Parathyroid adenoma (tissue), 2 donors: ENCODE measurements at regions not wholly inside any gene's neighbourhood (a gene's known extent, or its start where the extent isn't known, plus 50 kb on each side); places are given as distances from the start of the nearest gene placed in this dataset.
"Not testable (repeated sequence)": the region's sequence is repeated elsewhere in the genome, so short reads cannot be mapped to it uniquely, and the experiment has no call there.

Experiments used
- H2AFZ ChIP-seq: fragments of 300-600 bp; sonication (generic); one replicate; pipeline ENCODE4 v1.7.0; 2017; ENCODE audit warnings: antibody characterized with exemption, mild to moderate bottlenecking
- H3K27ac ChIP-seq: fragments of 300-600 bp; sonication (generic); one replicate; pipeline ENCODE4 v1.7.0; 2017
- H3K27me3 ChIP-seq: fragments of 300-600 bp; sonication (generic); one replicate; pipeline ENCODE4 v1.7.0; 2017; ENCODE audit warnings: low read length; ENCODE audit not compliant: control insufficient read depth, insufficient read depth
- H3K36me3 ChIP-seq: fragments of 300-600 bp; sonication (generic); one replicate; pipeline ENCODE4 v1.7.0; 2017; ENCODE audit warnings: low read length; ENCODE audit not compliant: control insufficient read depth, insufficient read depth
- H3K4me1 ChIP-seq: fragments of 300-600 bp; sonication (generic); one replicate; pipeline ENCODE4 v1.7.0; 2017; ENCODE audit warnings: control low read depth
- H3K4me2 ChIP-seq: fragments of 300-600 bp; sonication (generic); one replicate; pipeline ENCODE4 v1.7.0; 2017; ENCODE audit warnings: low read length
- H3K4me3 ChIP-seq: fragments of 300-600 bp; sonication (generic); one replicate; pipeline ENCODE4 v1.7.0; 2017; ENCODE audit warnings: low read depth, low read length
- H3K79me2 ChIP-seq: fragments of 300-600 bp; sonication (generic); one replicate; pipeline ENCODE4 v1.7.0; 2017; ENCODE audit warnings: control low read depth
- H3K9ac ChIP-seq: fragments of 300-600 bp; sonication (generic); one replicate; pipeline ENCODE4 v1.7.0; 2017; ENCODE audit warnings: mild to moderate bottlenecking
- H3K9me3 ChIP-seq: fragments of 300-600 bp; sonication (generic); one replicate; pipeline ENCODE4 v1.7.0; 2017; ENCODE audit warnings: low read length; ENCODE audit not compliant: control insufficient read depth
- CTCF ChIP-seq: fragments of 300-600 bp; sonication (generic); IDR thresholded peaks from one replicate; pipeline ENCODE4 v1.7.0; 2017; ENCODE audit warnings: antibody characterized with exemption, mild to moderate bottlenecking
- donor health status: primary hyperparathyroidism.

- Histone ChIP-seq H3K27ac (no peak overlapping the region), H3K4me3 (no peak overlapping the region), H2AFZ (no peak overlapping the region)
These were observed 287.4 kb downstream of the CD109 start for GRCh38 chr6:73983367-73983766.

GRCh38 chr6:73980096-73980495 is 284.1 kb downstream of the CD109 start:
- Histone ChIP-seq H3K4me3 (no peak overlapping the region), H3K27ac (no peak overlapping the region), H3K36me3 (no peaks in the 10 kb centered on the region), H3K27me3 (no peaks in the 10 kb centered on the region), H3K9ac (no peak overlapping the region), H2AFZ (no peak overlapping the region), H3K4me2 (no peak overlapping the region), H3K4me1 (no peaks in the 10 kb centered on the region), H3K9me3 (peaks cover 7% of the 10 kb centered on the region), H3K79me2 (no peaks in the 10 kb centered on the region)
- TF ChIP-seq CTCF: no peak

More at GRCh38 chr6:73983367-73983766, 287.4 kb downstream of the CD109 start:
- no peak overlapping the region for H3K4me2 ChIP-seq
- H3K4me1 ChIP-seq: no peaks in the 10 kb centered on the region
- H3K9ac ChIP-seq: no peak overlapping the region
- no peaks in the 10 kb centered on the region for H3K9me3 ChIP-seq
- H3K36me3 ChIP-seq: no peaks in the 10 kb centered on the region
- no peak for TF ChIP-seq CTCF
- no peaks in the 10 kb centered on the region for H3K79me2 ChIP-seq
- no peaks in the 10 kb centered on the region for H3K27me3 ChIP-seq

- Histone ChIP-seq H3K4me2 (no peak overlapping the region), H2AFZ (no peak overlapping the region), H3K27ac (no peak overlapping the region), H3K4me3 (no peak overlapping the region), H3K4me1 (no peaks in the 10 kb centered on the region), H3K9me3 (peaks cover 8% of the 10 kb centered on the region), H3K27me3 (no peaks in the 10 kb centered on the region), H3K79me2 (no peaks in the 10 kb centered on the region), H3K36me3 (no peaks in the 10 kb centered on the region), H3K9ac (no peak overlapping the region)
- no peak for TF ChIP-seq CTCF
These were observed 282.3 kb downstream of the CD109 start for GRCh38 chr6:73978330-73978729.

- H3K79me2 ChIP-seq, H3K9ac ChIP-seq, H2AFZ ChIP-seq, H3K9me3 ChIP-seq, H3K36me3 ChIP-seq, H3K4me3 ChIP-seq, H3K27ac ChIP-seq, H3K27me3 ChIP-seq, H3K4me2 ChIP-seq, H3K4me1 ChIP-seq: not testable (repeated sequence)
These were observed 276.5 kb downstream of the CD109 start for GRCh38 chr6:73972518-73972917.

GRCh38 chr6:73969971-73970970 is 274.3 kb downstream of the CD109 start:
- Histone ChIP-seq H3K4me1 (no peaks in the 10 kb centered on the region), H3K9me3 (peaks cover 3% of the 10 kb centered on the region), H3K4me2 (no peak overlapping the region), H3K4me3 (no peak overlapping the region), H3K27ac (no peak overlapping the region), H3K79me2 (no peaks in the 10 kb centered on the region), H3K9ac (no peak overlapping the region), H3K27me3 (no peaks in the 10 kb centered on the region), H2AFZ (no peak overlapping the region), H3K36me3 (no peaks in the 10 kb centered on the region)
- TF ChIP-seq CTCF: no peak
